Astrocyte of the spinal cord (primary cell): ENCODE measurements at regions not wholly inside any gene's neighbourhood (a gene's known extent, or its start where the extent isn't known, plus 50 kb on each side); places are given as distances from the start of the nearest gene placed in this dataset.
"Not testable (repeated sequence)": the region's sequence is repeated elsewhere in the genome, so short reads cannot be mapped to it uniquely, and the experiment has no call there.

Source experiments
- DNase-seq: peaks from one replicate; pipeline ENCODE4 v3.0.0; 2011; ENCODE audit warnings: low read depth, low spot score
- H3K4me3 ChIP-seq: 2 replicates; pipeline ENCODE4 v1.5.1; 2011; ENCODE audit warnings: low read depth, mild to moderate bottlenecking, low read length, moderate library complexity
- in situ Hi-C: cut with HindIII; loops from 2 replicates; pipeline ENCODE4 v1.10.0; 2017; ENCODE audit warnings: low sequenced_read_pairs
- TF ChIP-seq, protein P1 (sequence below): IDR thresholded peaks from 2 replicates; pipeline ENCODE4 v1.5.1; 2012; ENCODE audit warnings: low read depth, mild to moderate bottlenecking, low read length, inconsistent platforms

DNA sequence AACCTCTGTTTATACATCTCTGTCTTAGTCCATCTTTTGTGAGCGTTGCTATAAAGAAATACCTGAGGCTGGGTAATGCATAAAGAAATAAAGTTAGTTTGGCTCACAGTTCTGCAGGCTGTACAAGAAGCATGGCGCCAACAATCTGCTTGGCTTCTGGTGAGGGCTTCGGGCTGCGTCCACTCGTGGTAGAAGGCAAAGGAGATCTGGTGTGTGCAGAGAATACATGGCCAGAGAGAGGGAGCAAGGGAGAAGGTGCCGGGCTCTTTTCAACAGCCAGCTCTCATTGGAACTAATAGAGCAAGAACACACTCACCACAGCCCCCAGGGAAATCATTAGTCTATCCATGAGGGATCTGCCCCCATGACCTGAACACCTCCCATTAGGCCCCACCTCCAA is 100.3 kb upstream of the SRSF6 start:
- no peak overlapping the region for H3K4me3 ChIP-seq
- TF ChIP-seq, protein P1, sequence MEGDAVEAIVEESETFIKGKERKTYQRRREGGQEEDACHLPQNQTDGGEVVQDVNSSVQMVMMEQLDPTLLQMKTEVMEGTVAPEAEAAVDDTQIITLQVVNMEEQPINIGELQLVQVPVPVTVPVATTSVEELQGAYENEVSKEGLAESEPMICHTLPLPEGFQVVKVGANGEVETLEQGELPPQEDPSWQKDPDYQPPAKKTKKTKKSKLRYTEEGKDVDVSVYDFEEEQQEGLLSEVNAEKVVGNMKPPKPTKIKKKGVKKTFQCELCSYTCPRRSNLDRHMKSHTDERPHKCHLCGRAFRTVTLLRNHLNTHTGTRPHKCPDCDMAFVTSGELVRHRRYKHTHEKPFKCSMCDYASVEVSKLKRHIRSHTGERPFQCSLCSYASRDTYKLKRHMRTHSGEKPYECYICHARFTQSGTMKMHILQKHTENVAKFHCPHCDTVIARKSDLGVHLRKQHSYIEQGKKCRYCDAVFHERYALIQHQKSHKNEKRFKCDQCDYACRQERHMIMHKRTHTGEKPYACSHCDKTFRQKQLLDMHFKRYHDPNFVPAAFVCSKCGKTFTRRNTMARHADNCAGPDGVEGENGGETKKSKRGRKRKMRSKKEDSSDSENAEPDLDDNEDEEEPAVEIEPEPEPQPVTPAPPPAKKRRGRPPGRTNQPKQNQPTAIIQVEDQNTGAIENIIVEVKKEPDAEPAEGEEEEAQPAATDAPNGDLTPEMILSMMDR, result no peak
- in situ Hi-C loops, result no loop called here
- DNase-seq, result no peak

DNA sequence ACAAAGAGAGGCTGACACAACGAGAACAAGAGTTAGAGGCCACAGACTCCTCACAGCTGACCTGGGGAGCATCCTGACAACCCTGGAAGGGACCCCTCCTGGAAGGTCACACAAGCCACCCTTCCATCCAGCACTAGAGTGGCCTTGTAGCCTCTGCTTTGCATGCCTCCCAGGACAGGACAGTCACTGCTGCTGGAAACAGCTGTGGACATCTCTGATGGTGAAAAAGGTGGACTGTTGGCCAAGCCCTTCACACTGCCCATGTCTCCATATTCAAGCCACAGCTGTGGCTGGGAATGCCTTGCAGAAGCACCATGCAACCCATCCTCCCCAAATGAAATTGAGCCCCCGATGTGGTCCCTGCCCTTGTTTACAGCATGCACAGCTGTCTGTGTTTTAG is 102.1 kb upstream of the SRSF6 start:
- no peak overlapping the region for H3K4me3 ChIP-seq
- TF ChIP-seq, protein P1, result no peak
- DNase-seq, result no peak
- in situ Hi-C loops, result no loop called here

DNA sequence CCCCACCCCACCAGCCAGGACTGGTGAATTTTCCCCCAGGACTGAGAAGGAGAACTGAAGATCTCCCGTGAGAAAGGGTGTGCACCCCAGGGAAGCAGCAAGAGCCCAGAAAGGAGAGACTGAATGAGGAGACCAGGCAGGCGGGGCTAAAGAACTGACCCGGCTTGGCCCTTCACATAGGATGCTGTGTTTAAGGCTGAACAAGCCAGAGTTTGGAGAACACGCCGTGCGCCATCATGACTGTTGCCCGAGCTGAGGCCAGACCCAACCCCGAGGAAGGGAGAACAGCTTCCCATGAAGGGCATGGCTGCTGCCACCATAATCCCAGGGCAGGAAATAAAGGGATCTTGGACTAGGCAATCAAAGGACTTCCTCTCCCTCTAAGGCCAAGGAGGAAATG is 104.7 kb upstream of the SRSF6 start:
- DNase-seq, result no peak
- no peak overlapping the region for H3K4me3 ChIP-seq
- TF ChIP-seq, protein P1, result no peak
- in situ Hi-C loops, result no loop called here

DNA sequence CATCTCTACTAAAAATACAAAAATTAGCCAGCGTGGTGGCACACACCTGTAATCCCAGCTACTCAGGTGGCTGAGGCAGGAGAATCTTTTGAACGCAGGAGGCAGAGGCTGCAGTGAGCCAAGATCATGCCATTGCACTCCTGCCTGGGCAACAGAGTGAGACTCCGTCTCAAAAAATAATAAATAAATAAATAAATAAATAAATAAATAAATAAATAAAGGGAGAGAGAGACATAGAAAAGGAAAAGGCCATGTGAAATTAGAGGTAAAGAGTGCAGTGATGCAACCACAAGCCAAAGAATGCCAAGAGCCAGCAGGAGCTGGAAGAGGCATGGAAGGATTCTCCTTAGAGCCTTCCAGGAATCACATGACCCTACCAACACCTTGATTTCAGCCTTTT is 107.0 kb upstream of the SRSF6 start:
- in situ Hi-C loops, H3K4me3 ChIP-seq, DNase-seq: not testable (repeated sequence)

DNA sequence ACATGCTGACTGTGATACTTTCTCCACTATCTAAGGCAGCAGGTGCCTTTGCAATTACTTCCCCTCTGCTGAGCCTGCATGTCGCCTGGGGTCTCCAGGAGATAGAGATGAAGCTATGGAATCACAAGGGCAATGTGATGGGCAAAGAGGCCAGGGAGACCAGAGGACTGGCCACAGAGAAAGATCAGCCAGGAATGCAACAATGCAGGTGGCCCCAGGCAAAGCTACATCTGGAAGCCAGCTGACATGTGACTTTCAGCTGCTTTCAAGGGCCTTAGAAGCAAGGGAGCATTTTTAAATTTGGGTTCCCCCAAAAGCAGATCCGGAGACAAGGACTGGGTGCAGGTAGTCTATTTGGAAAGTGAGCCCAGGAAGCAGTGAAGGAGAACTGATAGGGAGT is 107.9 kb upstream of the SRSF6 start:
- DNase-seq, result no peak
- TF ChIP-seq, protein P1, result no peak
- in situ Hi-C loops, result no loop called here
- H3K4me3 ChIP-seq, result no peak overlapping the region

DNA sequence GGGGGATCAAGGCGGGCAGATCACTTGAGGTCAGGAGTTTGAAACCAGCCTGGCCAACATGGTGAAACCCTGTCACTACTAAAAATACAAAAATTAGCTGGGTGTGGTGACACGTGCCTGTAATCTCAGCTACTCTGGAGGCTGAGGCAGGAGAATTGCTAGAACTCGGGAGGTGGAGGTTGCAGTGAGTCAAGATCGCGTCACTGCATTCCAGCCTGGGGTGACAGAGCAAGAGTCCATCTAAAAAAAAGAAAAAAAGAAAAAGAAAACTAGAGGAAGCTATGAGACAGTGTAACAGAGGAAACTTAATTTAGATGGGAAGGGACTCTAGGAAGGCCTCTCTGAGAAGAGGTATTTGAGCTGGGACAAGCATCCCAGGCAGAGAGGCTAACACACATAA is 109.9 kb upstream of the SRSF6 start:
- in situ Hi-C loops, DNase-seq, H3K4me3 ChIP-seq: not testable (repeated sequence)

DNA sequence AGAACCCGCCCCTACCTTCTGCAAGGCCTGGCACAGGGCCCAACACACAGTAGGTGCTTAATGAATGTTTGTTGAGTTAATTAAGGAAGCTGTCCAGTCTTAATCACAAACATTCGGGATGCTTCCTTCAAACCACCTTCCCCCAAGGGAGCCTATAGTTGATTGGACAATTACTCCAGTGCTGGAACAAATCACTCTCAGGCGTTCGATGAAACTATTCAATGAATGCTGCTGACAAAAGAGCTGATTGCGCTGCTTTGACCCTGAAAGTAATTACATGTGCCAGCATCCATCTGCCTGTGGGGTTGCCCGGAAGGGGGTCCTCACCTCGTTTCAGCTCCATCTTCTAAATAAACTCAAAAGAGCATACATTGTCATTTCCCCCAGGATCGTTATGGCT is 112.0 kb upstream of the SRSF6 start:
- no peak overlapping the region for H3K4me3 ChIP-seq
- TF ChIP-seq, protein P1, result no peak
- DNase-seq, result no peak
- in situ Hi-C loops, result no loop called here

DNA sequence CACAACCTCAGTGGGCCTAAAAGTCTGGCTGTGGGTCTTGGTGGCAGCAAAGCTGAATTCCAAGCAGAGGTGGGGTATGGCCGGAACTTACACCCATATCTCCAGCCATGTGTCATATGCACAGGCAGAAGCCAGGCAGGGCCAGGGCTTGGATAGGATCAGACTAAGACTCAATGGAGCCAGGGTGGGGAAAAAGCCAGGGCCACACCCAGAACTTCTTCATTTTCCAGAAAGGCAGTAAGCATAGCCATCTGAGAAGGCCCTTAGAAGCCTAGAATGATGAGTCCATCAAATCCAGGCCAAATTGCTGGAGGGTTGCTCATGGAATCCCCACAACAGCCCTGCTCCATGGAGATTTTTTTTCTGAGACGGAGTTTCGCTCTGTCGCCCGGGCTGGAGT is 116.2 kb upstream of the SRSF6 start:
- H3K4me3 ChIP-seq, result no peak overlapping the region
- TF ChIP-seq, protein P1, result no peak
- DNase-seq, result no peak
- in situ Hi-C loops, result no loop called here
